A673 (cell line): ENCODE measurements at regions not wholly inside any gene's neighbourhood (a gene's known extent, or its start where the extent isn't known, plus 50 kb on each side); places are given as distances from the start of the nearest gene placed in this dataset.
"Not testable (repeated sequence)": the region's sequence is repeated elsewhere in the genome, so short reads cannot be mapped to it uniquely, and the experiment has no call there.

Experiments
- CTCF ChIP-seq: fragments of 300-800, 200-600 bp; sonication (generic); conservative IDR thresholded peaks from 2 replicates; pipeline ENCODE4 v1.5.1; 2017; ENCODE audit warnings: low read depth, mild to moderate bottlenecking, antibody characterized with exemption, low read length, moderate library complexity, mixed read lengths
- EZH2 ChIP-seq: fragments of 200-600 bp; sonication (generic); IDR thresholded peaks from 2 replicates; pipeline ENCODE4 v1.6.1; 2017; ENCODE audit warnings: borderline replicate concordance, low read depth, mild to moderate bottlenecking, mixed read lengths, antibody characterized with exemption, low read length; ENCODE audit not compliant: poor library complexity, severe bottlenecking

- TF ChIP-seq CTCF, EZH2: not testable (repeated sequence)
These were observed 188.5 kb upstream of the F9 start for GRCh38 chrX:139341855-139342593.
